ENCODE measurements at regions not wholly inside any gene's neighbourhood (a gene's known extent, or its start where the extent isn't known, plus 50 kb on each side); places are given as distances from the start of the nearest gene placed in this dataset.

GRCh38 chr11:116500026-116500946 is 272.5 kb downstream of the BUD13 start:
- Mint-ChIP-seq H3K4me3 (no peak overlapping the region), H3K27me3 (ENCODE audit: low read depth in 2 of 2) (peaks cover 44 to 57% of the 10 kb centered on the region in 2 donors), H3K27ac (no peak overlapping the region), H3K4me1 (no peaks in the 10 kb centered on the region), H3K36me3 (no peaks in the 10 kb centered on the region), H3K9me3 (no peaks in the 10 kb centered on the region)
- no peak overlapping the region for H3K4me3 ChIP-seq (ENCODE audit: low read length)
- intact Hi-C loops (cut with micrococcal nuclease) = no loop called here
- no peaks in the 10 kb centered on the region for H3K4me1 ChIP-seq (ENCODE audit: control insufficient read depth, insufficient read depth, low read length)
- no peak for DNase-seq
- no peaks in the 10 kb centered on the region for H3K36me3 ChIP-seq (ENCODE audit: control insufficient read depth, insufficient read depth, low read length)
- no peak overlapping the region for H3K27ac ChIP-seq (ENCODE audit: low read length)
- H3K27me3 ChIP-seq (ENCODE audit: control insufficient read depth, insufficient read depth, low read length) = no peaks in the 10 kb centered on the region
- TF ChIP-seq CTCF (IDR thresholded peaks at IDR 0.05) = no peak
- no peak for ATAC-seq
- no peaks in the 10 kb centered on the region for H3K9me3 ChIP-seq (ENCODE audit: control insufficient read depth, insufficient read depth, low read length)
- 26% methylated on average over 45 of the region's 45 CpGs for WGBS (ENCODE audit: insufficient coverage)

- H3K4me3 ChIP-seq (ENCODE audit: low read length) = no peak overlapping the region
- Mint-ChIP-seq H3K36me3 (no peaks in the 10 kb centered on the region), H3K9me3 (no peaks in the 10 kb centered on the region), H3K27ac (no peak overlapping the region), H3K4me1 (no peaks in the 10 kb centered on the region), H3K27me3 (ENCODE audit: low read depth in 2 of 2) (peaks cover 41 to 51% of the 10 kb centered on the region in 2 donors), H3K4me3 (no peak overlapping the region)
- no peak for TF ChIP-seq CTCF (IDR thresholded peaks at IDR 0.05)
- no peaks in the 10 kb centered on the region for H3K4me1 ChIP-seq (ENCODE audit: control insufficient read depth, insufficient read depth, low read length)
- H3K9me3 ChIP-seq (ENCODE audit: control insufficient read depth, insufficient read depth, low read length) = no peaks in the 10 kb centered on the region
- H3K27me3 ChIP-seq (ENCODE audit: control insufficient read depth, insufficient read depth, low read length) = no peaks in the 10 kb centered on the region
- 23% methylated on average over 17 of the region's 17 CpGs for WGBS (ENCODE audit: insufficient coverage)
- no peak overlapping the region for H3K27ac ChIP-seq (ENCODE audit: low read length)
- no peaks in the 10 kb centered on the region for H3K36me3 ChIP-seq (ENCODE audit: control insufficient read depth, insufficient read depth, low read length)
- DNase-seq = peak in 1 of 2 donors; percentile 16
- no peak for ATAC-seq
- intact Hi-C loops (cut with micrococcal nuclease) = no loop called here
Measured at GRCh38 chr11:116499396-116500003, 273.3 kb downstream of the BUD13 start.

GRCh38 chr11:116498161-116498560 is 274.6 kb downstream of the BUD13 start:
- TF ChIP-seq CTCF (IDR thresholded peaks at IDR 0.05) = no peak
- DNase-seq = no peak
- Histone ChIP-seq H3K4me3 (ENCODE audit: low read length) (no peak overlapping the region), H3K36me3 (ENCODE audit: control insufficient read depth, insufficient read depth, low read length) (no peaks in the 10 kb centered on the region), H3K27ac (ENCODE audit: low read length) (no peak overlapping the region), H3K9me3 (ENCODE audit: control insufficient read depth, insufficient read depth, low read length) (no peaks in the 10 kb centered on the region), H3K27me3 (ENCODE audit: control insufficient read depth, insufficient read depth, low read length) (no peaks in the 10 kb centered on the region), H3K4me1 (ENCODE audit: control insufficient read depth, insufficient read depth, low read length) (no peaks in the 10 kb centered on the region)
- intact Hi-C loops (cut with micrococcal nuclease) = no loop called here
- Mint-ChIP-seq H3K9me3 (no peaks in the 10 kb centered on the region), H3K27ac (no peak overlapping the region), H3K4me3 (no peak overlapping the region), H3K4me1 (no peaks in the 10 kb centered on the region), H3K36me3 (no peaks in the 10 kb centered on the region), H3K27me3 (ENCODE audit: low read depth in 2 of 2) (peaks cover 36 to 38% of the 10 kb centered on the region in 2 donors)
- WGBS (ENCODE audit: insufficient coverage) = 78% methylated on average over 6 of the region's 6 CpGs
- no peak for ATAC-seq
